Renal cortical epithelial cell (primary cell): ENCODE measurements at regions not wholly inside any gene's neighbourhood (a gene's known extent, or its start where the extent isn't known, plus 50 kb on each side); places are given as distances from the start of the nearest gene placed in this dataset.
"Not testable (repeated sequence)": the region's sequence is repeated elsewhere in the genome, so short reads cannot be mapped to it uniquely, and the experiment has no call there.

Source experiments
- DNase-seq: peaks from one replicate; pipeline ENCODE4 v3.0.0-alpha.2; 2011; ENCODE audit warnings: low read depth

DNA sequence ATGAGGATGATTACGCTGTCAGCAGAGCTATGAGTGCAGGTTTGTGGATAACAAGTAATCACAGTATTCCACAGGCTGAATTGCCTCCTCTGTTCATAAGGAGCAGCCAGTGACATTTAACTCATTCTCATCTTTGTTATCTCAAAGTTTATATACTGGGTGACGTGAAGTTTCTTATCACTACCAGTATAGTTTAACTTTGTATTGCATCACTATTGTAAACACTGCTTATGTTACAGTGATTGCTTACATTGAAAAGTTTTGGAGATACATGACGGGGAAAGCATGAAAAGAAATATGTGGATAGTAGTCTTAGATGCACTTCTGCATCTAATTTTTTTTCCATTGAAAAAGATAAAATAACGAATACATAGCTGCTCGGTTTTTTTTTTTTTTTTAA, 429.7 kb downstream of the VGLL3 start:
- DNase-seq = no peak

DNA sequence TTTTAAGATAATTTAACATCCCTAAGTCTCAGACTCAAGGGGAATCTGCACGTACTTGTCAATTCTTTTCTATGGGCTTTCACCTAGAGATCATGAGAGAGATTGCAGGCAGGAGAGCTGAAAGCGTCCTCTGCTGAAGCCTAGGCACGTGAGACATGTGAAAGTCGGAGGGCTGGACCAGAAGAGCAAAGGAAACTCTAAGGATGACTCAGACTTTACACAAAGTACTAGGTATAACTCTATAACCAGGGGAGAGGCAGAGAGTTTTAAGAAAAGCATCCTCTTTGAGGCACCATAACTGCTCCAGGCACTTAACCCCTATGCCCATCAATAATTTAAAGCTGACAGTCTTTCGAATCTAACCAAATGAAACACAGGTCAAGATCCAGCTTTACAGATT, 436.6 kb downstream of the VGLL3 start:
- no peak for DNase-seq

DNA sequence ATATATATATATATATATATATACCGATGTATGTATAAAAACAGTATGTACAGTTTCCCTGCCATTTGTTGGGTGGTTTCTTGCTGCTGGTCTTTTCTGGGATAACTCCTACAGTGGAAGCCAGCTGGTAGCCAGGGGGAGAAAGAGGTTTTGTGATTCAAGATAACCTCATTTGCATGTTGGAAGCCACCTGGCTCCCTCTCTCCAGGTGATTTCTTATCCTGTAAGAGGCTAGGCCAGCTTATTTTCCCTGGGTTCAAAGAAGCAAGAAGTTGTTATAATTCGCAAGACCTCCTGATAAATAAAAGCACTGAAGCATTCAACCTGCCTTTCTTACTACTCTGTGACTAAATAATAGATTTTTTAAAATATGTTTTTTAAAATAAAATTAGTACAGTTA, 443.3 kb downstream of the VGLL3 start:
- no peak for DNase-seq

DNA sequence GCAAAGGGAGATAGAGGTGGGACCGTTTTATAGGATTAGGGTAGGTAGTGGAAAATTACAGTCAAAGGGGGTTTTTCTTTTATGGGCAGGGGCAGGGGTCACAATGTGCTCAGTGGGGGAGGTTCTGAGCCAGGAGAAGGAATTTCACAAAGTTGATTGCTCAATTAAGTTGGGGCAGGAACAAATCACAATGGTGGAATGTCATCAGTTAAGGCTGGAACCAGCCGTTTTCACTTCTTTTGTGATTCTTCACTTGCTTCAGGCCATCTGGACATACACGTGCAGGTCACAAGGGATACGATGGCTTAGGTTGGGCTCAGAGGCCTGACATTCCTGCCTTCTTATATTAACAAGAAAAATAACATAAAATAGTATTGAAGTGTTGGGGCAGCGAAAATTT, 453.8 kb downstream of the VGLL3 start:
- DNase-seq = no peak

DNA sequence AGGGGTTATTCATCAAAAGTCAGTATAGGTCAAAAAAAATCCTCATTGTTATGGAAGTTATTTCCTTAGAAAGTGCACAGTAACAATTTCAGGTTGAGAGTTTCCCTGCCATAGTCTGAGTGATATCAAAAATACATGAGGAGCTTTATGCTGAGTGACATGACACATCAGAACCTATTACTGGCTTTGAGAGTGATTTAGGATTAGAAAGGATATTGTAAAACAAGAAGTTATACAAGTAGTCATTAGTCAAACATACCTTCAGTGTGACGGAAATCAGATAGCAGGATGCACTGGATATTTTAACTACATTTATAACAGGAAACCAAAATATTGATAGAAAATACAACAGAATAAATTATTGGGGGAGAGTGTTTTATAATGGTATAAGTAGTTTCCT, 471.1 kb downstream of the VGLL3 start:
- no peak for DNase-seq

DNA sequence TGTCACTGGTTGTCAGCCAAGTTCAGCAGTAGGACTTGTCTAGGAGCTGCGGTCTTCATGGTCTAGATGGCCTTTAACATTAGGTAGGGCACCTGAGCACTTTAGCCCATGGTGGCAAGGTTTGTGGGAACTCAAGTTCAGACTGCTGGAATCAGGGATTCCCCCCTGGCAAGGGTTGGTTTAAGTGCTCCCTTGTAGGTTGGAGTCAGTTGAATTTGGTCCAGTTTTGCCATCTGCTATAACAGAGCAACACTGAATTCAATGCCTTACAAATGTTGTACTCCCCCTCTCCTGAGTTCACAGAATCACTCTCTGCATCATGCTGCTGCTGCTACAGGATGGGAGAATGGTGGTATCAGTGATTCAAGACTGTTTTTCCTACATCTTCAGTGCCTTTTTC, 509.3 kb downstream of the VGLL3 start:
- DNase-seq = no peak

DNA sequence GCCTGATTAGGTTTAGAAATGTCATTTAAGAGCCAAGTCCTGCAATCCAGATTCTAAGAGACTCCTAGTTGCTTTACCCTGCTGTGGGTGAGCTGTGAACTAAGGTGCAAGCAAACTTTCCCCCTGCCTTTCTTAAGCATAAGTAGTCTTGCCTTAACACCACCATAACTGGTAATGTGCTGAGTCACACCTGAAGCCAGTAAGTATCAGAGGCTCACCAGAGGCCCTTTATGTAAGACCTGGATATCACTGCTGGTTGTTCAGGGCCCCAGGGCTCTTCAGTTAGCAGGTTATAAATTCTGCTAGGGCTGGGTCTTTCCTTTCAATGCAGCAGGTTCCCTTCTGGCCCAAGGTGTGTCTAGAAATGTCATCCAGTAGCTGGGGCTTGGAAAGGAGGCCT, 509.9 kb downstream of the VGLL3 start:
- DNase-seq = no peak

DNA sequence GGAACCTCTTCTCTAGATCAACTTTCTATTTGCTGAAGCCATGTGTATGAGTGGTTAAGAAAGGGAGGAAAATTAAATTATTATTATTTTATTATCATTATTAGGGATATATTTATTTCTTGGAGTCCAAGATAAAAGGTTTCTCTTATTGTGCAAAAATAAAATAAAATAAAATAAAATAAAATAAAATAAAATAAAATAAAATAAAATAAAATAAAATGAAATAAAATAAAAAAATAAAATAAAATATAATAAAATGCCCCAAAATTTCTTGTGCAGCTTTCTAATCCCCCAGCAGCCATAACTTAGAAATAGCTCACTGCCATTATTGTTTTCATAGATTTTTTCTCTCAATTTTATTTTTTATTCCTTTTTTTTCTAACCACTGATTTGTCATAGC, 526.8 kb downstream of the VGLL3 start:
- DNase-seq = no peak

DNA sequence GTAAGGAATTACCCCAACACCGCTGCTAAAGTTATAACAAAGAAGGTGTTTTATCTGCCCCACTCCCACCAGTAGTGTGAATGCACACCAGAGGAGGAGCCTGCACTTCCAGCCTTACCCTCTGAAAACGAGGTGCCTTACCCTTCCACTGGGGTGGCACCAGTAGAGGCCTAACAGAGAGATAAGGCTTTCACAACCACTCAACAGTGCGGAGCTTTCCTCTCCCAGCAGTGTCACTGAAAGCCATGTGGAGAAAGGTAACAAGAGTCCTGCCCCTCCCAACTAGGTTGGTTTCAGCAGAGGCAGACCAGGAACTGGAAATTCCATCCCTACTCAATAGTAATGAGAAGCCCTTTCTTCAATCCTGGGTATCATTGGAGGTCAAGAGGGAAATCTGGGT, 539.2 kb downstream of the VGLL3 start:
- no peak for DNase-seq

DNA sequence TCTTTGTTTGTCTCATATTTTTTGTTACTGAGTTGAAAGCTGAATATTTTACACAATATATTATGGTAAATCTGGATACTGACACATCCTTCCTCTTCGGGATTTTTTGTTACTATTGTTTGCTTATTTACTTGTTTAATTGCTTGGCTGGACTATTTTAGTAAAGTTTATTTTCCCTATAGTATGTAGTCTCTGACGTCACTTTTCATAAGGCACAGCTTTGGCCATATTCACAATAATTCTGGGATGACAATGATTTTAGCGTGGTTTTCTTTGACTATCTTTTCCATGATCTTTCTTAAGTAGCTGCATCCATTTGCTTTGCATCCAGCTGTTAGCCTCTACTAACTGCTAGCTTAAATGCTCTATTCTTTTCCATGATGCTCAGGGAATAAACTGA, 552.4 kb downstream of the VGLL3 start:
- DNase-seq = no peak

DNA sequence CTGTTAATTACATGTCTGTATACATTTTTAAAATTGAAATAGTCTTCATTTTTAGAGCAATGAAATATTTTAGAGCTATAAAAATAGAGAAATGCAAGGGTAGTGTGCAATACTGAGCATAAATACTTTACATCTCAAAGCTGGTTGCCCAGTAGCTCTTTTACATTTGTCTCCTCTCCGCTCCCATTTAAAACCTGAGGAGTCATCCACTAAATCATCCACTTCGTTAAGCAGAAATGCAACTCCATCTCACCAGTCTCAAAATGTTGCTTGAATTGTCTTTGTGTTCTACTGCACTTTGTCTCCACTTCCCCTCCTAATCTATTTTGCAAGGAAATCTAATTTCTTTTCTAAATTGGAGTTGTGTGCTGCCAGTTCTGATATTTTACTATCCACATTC, 563.6 kb downstream of the VGLL3 start:
- no peak for DNase-seq

DNA sequence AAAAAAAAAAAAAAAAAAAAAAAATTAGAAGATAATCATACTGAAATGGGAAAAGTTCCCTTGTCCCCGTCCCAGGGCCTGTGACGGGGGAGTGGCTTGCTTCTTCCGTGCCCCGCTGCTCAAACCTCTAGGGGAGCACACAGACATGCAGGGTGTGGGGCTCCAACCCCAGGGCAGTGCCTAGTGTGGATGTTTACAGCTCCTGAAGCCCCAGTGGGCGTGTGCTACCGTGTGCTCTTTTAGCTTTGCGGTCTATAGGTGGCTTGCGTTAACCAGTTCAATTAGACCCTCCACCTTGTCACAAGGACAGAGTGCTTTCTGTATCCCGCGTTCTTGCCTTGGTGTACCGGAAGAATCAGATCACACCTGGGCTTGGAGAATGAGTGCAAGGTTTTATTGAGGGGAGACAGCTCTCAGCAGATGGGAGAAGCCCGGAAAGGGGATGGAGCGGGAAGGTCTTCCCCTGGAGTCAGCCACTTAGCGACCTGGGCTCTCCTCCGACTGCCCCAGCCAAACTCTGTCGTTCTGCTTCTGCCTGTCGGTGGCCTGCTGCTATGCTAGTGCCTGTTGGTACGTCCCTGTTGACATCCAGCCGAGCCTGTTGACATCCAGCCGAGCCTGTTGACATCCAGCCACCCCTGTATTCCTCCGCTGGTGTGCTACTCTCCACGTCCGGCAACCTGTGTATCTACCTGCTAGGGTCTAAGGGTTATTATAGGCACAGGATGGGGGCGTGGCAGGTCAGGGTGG, 569.8 kb downstream of the VGLL3 start:
- DNase-seq = no peak

DNA sequence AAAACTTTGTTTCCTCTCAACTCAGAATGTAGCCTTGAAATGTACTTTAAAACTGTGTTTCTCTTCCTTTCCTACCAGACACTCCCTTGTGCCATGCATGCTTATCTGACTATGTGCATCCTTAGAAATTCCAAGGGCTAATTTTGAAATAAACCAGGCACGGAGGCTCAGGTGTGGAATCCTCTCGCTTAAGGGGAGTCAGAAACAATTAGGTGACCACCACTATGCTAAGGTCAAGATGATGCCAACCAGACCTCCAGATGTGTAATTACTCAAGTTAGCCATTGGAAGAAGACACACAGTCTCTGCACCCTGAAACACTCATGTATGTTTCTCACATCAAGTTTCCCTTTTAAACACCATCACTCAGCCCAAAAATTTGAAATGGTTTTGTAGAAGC, 572.1 kb downstream of the VGLL3 start:
- no peak for DNase-seq

DNA sequence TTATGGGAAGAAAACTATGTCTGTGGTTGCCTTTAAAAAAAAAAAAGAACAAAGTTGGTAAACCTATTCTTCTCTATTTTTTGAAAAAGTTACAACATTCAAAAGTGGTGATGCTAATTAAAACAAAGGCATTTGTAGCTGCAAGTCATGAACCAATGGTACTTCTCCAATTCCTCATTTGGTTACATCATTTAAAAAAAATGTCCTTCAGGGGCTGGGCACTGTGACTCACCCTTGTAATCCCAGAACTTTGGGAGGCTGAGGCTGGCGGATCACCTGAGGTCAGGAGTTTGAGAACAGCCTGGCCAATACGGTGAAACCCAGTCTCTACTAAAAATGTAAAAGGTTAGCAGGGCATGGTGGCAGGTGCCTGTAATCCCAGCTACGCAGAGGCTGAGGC, 574.6 kb downstream of the VGLL3 start:
- peak; percentile 0 for DNase-seq

DNA sequence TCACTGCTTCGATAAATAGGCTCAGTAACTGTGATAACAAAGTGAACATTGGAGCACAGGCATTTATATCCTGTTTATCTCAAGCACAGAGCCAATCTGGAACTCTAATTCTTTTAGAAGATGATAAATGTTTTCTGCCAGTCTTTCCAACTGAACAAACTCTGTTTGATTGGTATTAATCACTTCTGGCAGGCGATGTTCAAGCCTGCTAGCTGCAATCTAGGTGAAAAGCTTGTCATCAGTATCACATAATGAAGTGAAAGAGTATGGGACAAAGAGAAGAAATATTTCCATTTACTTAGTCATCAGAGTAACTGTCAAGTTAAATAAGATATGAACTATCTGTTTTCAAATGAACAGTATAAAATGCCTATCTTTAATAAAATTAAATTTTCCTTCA, 577.3 kb downstream of the VGLL3 start:
- no peak for DNase-seq

DNA sequence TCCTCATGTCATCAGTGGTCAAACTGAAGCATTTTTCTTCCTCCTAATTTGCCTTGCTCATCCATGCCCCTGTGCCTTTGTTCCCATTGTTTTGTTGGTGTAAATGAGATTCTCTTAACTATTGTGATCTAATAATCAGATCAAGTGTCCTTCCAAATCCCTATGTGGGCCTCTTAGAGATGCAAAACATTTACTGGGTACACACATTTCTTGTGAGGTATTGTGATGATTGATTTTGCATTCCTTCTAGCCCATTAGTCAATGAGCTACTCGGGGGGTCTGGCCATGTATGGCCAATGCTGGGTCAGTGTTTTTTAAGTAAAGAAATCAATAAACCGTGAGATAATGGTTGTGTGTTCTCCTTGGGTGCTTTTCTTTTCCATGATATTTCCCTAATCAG, 580.4 kb downstream of the VGLL3 start:
- DNase-seq = no peak

DNA sequence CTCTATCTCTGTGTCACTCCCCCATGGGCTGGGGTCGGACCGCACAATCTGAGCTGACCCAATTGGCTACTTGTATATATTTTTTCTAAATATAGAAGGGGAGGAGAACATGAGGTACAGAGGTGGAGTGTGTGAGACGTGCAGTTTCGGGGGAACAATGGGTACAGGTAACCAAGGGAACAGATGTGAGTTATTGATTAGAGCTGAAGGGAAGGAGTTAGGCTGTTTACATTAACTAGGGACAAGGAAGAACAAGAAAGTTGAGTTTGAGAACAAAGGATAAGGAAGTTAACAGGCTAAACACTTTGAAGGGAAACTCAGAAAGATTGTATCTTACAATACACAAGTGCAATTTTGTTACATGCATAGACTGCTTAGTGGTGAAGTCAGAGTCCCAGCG, 601.2 kb downstream of the VGLL3 start:
- DNase-seq = not testable (repeated sequence)

DNA sequence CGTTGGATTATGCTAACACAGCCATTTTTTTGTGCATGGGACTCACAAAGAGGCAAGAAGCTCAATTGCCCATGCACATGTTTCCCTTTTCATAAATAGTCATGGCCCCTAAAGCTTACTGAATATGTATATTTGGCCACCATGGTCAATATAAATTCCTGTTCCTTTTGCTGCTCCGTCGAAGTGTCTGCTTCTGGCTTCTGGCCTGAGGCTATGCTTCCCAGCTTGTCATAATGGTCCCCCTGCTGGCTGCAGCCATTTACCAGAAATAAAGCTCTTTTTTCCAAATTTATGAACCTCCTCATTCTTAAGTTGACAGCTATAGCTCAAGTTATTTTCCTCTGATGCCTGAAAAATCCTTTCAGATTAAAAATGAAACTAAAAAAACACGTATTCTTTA, 602.1 kb downstream of the VGLL3 start:
- no peak for DNase-seq

DNA sequence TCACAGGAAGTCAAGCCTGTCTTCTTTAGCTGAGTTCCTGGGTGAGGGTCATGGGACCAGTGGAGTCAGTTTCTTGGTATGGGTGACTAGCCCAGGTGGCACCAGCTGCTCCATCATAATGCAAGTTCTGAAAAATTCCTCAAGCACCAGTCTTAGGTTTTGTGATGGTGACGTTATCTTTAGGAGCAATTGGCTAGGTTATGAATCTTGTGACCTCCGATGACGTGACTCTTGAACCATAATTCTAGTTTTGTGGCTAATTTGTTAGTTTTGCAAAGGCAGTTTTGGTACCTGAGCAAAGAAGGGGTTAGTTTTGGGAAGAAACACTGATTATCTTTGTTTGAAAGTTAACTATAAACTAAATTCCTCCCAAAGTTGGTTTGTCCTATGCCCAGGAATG, 608.4 kb downstream of the VGLL3 start:
- DNase-seq = no peak

DNA sequence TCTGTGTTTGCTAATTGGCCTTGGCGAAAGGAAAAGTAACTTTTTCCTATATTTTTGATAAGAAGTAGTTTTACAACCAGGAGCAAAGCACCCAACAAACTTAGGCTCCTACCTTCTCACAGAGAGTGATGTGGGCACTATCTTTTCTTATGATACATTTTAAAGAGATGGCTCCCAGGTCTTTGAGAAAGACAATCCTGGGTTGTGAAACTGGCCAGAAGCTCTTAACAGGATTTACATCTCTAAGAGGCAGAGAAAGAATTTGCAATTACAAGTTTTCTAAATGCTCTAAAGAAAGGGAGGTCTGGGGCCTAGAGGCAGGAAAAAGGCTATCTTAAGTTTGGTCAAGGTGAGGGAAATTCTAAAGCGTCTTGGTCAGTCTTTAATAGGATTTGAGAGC, 609.7 kb downstream of the VGLL3 start:
- DNase-seq = no peak

DNA sequence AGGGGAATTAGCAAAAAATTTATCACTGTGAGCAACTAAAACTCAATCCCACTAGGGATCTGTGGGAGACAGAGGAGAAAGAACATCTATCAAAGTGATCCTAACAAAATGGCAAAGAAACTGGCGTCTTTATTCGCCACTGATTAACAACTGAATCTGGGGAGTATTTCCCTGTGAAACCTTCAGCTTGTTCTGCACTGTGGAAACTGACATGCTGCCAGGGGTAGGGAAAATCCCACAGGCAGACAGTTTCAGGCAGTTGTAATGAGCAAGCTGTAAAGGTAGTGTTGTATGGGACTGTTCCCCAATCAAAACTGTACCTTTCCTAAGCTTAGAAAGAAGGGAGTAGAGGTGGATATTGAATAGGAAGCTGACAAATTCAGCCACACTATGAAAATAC, 611.7 kb downstream of the VGLL3 start:
- no peak for DNase-seq

DNA sequence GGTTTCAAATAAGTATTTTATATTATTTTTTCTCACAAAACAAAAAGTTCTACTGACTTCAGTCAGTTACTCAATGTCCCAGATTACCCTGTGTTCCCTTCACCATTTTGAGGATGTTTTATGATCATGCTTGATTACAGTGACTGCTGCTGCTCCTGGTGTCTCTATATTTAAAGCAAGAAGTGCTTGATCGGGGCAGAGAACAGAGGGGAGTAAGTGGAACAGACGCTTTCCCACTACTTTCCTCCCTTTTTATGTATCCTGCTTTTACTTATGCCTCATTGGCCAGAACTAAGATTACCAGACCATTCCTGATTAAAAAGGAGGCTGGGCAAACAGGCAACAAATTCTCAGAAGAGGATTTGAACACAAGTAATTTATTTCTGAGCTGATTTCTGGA, 612.1 kb downstream of the VGLL3 start:
- DNase-seq = no peak

DNA sequence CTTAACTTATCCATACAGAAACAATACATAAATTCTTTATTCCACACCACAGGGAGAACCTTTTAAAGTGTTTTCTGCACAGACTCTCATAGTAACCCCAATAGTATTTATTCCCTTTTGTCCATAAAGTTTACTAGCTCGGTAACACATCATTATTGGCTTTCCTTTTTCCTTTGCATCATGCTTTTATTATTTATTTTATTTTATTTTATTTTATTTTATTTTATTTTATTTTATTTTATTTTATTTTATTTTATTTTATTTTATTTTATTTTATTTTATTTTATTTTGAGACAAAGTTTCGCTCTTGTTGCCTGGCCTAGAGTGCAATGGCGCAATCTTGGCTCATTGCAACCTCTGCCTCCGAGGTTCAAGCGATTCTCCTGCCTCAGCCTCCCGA, 655.4 kb downstream of the VGLL3 start:
- DNase-seq = not testable (repeated sequence)

DNA sequence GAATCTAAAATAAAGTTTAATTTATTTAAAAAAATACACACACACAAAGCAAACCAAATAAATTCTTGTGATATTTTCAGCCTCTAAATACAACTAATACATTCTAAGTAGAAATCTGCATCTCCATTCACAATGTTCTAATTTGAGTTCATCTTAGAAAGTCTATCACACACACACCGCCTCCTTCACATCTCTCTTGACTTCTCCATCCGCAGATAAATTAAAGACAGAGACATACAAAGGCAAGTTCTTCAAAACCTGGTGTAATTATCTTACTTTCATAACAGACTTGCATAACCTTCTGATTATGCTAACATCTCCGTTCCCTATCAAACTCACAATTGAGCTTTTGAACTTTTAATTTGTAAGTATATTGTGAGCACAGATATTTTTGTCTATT, 657.3 kb downstream of the VGLL3 start:
- DNase-seq = no peak

DNA sequence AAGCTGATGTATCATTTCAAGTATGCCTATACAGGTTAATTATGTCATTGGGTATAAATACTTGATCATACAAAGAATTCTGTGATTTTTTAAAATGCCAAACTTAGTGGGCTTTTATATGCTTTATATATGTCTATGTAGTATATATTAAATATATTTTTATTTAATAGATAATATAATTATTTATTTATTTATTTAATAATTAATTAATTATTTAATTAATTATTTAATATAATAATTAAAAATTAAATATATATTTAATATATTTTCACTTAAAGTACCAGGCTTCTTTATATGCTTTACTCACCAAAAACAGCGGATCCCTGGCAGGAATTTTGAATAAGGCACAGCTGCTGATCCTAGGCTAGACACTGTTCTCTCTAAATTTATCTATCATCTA, 687.0 kb downstream of the VGLL3 start:
- no peak for DNase-seq
